GM18519 (cell line): ENCODE measurements at regions not wholly inside any gene's neighbourhood (a gene's known extent, or its start where the extent isn't known, plus 50 kb on each side); places are given as distances from the start of the nearest gene placed in this dataset.

Experiments
- ATAC-seq: cut with Tn5 transposase; IDR thresholded peaks from one replicate; pipeline ENCODE4 v1.9.1; 2021; ENCODE audit warnings: mild to moderate bottlenecking, moderate library complexity; ENCODE audit not compliant: unreplicated experiment, low FRiP score

GRCh38 chr15:98177966-98178592, 217.6 kb downstream of the ARRDC4 start:
- ATAC-seq = peak; percentile 88

- ATAC-seq = no peak
Observed at GRCh38 chr15:98178861-98179260, 218.4 kb downstream of the ARRDC4 start.

- ATAC-seq = no peak
Observed at GRCh38 chr15:98187549-98187948, 227.0 kb downstream of the ARRDC4 start.

DNA sequence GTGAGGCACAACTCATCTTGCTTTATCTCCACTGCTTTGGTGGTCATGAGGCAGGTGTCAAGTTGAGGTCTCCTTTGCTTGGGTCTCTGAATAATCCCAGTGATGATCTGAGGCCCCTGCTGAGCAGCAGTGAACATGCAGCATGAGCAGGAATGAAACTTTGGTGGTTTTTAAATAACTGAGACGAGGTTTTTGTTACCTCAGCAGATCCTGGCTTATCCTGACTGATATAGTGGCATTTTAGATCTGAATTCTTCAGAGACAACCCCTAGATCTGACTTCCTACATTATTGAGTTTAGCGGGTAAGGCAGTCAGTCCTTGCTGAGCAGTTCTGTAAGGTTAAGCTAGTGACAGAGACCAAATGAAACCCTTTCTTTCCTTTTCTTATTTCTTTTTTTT, 230.4 kb downstream of the ARRDC4 start:
- no peak for ATAC-seq

DNA sequence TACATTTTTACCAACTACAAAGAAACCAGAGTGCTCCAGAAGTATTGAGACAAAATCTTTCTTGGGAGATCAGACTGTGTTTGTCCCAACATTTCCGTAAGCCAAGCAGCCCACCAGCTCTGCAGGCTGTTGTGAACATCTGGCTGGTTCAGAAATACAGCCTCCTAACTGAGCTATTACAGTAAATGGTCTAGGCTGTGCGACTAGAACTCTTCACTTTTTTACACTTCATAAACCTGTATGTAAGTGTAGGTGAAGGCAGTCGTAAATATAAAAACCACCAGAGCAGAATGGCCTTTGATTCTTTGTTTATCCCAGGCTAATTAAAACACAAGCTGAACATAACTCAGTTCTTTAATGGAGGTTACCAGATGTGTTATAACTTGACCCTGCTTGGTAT, 235.3 kb downstream of the ARRDC4 start:
- no peak for ATAC-seq

GRCh38 chr15:98196371-98196770, 235.9 kb downstream of the ARRDC4 start:
- ATAC-seq = no peak

DNA sequence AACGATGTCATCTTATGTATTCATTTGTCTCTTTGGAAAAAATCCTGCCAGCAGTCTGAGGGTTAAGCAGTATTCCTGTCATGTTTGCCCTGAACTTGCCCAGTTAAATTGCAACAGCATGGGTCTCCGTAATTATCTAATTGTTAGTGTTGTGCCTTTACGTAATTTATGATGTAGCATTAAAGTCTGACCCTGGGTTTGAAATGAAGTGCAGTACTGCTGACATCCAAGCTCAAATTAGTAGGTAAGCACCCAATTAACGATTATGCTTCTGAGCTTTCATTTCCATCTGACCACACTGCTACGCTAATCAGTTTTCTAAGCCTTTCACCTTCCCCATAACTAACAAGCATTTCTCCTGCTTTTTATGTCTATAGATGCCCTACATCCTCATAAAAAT, 241.8 kb downstream of the ARRDC4 start:
- no peak for ATAC-seq

DNA sequence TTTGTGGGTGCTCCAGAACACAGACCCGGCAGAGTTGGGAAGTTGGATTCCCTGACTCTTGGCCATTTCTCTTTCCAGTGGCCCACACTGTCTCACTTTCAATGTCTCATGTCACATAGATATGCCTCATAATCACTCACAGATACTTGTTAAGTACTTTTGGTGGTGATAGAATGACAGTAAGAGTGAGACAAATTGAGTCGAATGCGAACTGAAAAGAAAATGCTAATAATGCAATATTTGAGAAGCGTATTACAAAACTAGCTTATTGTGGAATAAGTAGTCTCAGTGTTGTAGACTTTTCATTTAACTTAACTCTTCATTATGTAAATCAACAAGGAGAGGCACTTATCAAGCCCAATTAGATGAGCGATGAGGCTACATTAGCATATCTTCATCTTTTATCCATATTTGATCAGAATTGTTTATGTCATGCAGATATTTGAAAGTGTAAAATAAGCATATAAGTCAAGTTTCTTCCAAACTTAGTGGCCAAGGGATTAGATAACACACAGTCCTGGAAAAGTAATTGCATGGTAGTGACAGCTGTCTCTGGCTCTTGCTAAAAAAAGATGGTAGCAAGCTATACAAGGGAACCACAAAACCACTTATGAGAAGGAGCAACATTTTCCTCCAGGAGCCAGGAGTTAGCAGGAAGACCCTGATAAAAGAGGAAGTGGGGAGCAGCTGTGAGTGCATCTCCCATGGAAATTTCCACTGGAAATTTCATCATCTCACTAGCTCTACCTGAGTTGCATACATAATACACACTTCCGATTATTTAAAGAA, 243.6 kb downstream of the ARRDC4 start:
- ATAC-seq = no peak

DNA sequence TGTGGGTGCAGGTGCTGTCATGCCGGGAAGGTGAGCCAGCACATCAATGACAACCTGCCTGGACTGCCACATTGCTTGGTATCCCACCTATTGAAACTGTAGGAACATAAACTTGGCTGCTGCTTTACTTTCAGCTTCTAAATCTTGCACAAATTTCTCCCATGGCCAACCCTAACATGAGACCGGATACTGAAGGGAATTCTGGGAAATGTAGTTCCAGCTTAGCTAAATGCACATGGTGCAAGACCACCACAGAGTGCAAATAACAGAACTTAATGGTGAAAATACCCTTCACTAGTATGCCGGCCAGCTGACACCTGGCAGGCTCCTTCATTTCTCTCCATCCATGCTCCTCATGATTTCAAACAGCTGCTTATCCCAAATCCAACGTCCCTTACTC, 247.4 kb downstream of the ARRDC4 start:
- ATAC-seq = no peak

DNA sequence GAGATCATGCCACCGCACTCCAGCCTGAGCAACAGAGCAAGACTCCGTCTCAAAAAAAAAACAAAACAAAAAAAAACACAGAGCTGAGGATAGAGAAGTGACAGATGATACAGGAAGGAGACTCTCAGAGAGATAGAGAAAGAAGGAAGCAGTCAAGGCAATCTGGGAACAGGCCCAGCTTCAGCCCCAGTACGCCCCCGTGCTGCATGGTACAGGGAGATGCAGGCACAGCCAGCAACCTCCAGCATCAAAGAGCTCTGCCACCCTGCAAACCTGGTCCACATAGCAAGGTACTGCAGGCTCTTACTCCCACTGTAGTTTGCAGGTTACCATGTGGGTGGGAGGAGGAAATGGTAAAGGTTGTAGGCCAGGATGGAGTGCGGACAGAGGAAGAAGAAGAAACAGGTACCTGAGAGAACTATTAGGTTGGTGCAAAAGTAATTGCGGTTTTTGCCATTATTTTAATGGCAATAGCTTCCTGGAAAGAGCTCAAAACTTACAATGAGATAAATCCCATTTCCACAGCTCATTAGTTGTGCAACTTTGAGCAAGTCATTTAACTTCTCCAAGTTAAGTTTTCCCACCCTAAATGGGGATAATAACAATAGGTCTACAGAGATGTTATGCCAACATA, 253.0 kb downstream of the ARRDC4 start:
- no peak for ATAC-seq

DNA sequence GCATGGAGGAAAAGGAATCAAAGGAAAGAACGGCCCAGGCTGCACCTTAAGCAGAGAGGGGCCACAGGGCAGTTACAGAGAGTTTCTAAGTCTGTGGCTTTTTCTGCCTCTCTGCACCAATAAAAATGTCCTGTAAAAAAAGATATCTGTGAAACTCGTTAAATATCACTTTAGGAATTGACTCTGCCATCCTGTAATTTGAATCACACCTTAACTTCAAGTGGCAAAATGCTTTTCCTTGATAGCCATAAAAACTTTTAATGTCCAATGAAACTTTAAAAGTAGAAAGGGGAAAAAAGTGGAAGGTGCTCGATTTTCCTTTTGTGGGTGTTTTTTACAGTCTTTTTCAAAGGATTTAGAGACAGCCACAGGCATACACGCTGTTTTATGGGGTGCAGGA, 255.7 kb downstream of the ARRDC4 start:
- ATAC-seq = no peak

DNA sequence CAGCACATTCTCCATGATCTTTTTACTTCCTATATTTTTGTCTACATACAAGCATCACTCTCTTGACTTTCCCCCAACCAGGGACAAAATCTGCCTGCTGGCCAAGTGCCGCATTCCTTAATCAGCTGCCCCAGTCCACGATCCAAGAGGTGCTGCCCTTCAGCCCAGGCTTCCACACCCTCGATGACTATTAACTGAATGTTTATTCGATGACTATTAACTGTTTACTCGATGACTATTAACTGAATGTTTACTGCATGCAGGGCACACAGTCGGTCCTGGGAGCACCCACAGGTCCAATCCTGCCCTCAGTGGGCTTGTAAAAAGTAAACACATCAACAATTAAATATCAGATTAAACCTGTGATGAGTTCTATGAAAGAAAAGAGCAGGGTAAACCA, 256.9 kb downstream of the ARRDC4 start:
- no peak for ATAC-seq

GRCh38 chr15:98221144-98221543, 260.6 kb downstream of the ARRDC4 start:
- no peak for ATAC-seq

DNA sequence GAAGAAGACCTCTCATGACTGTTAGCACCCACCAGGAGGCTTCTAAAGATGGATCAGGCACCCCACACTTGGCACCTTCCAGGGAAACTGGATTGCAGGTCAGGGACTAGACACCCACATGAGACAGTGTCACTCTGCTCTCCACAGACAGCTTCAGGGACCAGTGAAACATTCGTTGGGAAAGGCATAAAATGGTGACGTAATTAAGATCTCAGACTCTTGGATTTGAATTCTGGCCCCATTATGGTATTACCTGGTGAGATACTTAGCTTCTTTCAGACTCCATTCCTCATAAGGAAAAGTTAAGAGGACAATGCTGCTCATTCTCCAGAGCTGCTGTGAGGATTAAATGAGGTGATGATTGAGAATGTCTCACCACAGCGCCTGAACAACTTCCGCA, 261.1 kb downstream of the ARRDC4 start:
- ATAC-seq = no peak

DNA sequence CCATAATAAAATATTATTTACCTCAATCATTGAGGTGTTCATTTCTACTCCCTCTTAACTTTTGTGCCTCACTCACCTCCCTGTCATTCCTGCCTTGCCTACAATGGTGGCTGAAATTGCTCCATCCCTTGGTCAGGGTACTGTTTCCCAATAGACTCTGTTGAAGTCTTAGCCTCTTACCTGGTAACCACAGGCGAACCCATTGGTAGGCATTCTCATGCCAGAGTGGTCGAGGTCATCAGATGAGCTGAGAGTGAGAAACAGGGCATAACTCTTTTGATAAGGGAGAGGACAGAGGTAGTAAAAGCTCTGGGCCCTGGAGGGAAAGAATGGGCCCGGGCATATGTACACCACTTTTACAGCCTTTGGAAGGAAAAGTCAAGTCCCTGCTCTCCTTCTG, 265.6 kb downstream of the ARRDC4 start:
- no peak for ATAC-seq

- no peak for ATAC-seq
Observed at GRCh38 chr15:98226578-98226977, 266.1 kb downstream of the ARRDC4 start.

DNA sequence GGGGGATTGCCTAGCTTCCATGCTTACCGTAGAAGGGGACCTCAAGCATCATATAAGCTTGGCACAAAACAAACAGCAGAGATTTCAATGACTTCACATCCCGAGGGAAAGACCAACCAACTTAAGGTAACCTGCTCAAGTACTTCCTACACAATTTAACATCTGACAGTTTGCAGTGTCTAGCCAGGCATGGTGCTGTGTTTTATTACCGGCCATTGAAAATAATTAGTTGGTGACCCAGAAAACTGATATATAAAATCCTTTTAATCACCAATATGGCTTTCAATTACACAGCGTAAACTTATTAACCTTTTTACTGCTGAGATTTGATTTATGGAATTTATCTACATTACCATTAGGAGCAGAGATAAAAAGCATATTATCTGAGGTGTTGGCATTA, 268.3 kb downstream of the ARRDC4 start:
- no peak for ATAC-seq

GRCh38 chr15:98230975-98231374, 270.5 kb downstream of the ARRDC4 start:
- no peak for ATAC-seq

DNA sequence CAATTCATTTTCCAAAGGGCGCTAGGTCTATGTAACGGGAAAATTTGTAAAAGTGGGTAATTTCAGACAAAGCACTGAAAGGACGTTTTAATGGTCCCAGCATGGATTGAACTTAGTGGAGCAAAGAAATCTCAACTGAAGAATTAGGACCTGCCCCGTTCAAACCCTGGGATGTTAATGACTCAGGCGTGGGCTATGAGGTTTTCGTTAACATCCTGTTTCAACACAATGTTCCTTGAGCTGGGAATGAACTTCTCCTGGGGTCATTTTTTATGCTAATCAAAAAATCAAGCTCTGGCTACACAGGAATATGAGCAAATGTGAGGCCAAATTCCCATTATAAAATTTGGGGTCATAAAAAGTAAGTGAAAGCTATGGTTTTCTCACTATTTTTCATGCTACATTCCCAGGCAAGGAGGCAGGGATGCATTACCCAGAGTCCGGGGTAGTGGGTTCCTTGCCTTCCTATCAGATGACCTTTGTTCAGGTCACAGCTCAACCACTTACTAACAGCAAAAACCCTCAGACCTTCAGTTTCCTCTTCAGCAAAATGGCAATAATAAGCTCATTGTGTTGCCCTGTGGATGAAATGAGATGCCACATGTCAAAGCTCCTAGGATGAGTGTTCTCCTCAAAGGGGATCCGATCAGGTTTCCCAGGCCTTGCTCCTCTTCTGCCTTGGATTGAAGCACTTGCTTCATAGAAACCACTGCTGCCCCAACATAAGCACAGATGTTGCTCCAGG, 271.4 kb downstream of the ARRDC4 start:
- no peak for ATAC-seq

DNA sequence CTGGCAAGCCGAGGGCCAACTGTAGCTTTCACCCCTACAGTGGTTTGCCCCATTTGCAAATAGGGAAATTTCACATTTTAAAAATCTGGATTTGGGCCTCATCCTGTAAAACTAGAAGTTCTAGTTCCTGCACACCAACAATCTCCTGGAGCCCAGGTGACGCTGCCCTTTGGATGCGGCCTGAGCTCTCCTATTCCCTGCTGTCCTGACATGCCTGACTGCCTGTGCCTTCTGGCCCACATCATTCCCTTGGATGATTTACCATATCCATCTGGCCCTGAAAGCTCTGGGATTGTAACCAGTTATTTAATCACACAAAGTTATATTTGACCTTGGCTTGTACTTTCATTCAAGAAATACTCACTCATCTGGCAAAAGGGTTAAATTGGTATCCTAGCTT, 272.3 kb downstream of the ARRDC4 start:
- no peak for ATAC-seq

DNA sequence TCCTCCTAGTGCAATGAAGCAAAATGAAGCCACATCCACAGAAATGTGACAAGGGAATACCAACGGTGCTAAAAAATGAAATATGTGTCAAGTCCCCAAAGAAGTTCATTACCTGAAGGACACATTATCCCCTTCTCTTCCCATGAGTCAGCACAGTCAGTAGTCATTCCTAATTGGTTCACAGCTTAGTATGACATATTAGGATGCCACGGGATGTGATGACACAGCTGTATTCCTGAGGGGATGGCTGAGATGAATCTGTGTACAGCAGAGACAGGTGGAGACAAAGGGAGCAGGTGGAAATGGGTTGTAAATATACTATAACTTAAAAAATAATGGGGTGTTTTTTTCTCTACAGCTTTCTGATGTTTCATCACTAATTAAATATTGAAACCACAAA, 273.4 kb downstream of the ARRDC4 start:
- ATAC-seq = no peak
